Occipital lobe (tissue), 1 donor: ENCODE measurements at regions not wholly inside any gene's neighbourhood (a gene's known extent, or its start where the extent isn't known, plus 50 kb on each side); places are given as distances from the start of the nearest gene placed in this dataset.
A peak's percentile ranks its signal among the peaks of the same experiment; 100 is the strongest.

Source experiments
- DNase-seq: peaks from one replicate; lab custom pipeline; 2025; lab: John Stamatoyannopoulos, UW

GRCh38 chr3:180092889-180093288 lies 56.2 kb upstream of the PEX5L start:
- DNase-seq, result no peak

- no peak for DNase-seq
Observed at GRCh38 chr3:180093535-180093934, 56.8 kb upstream of the PEX5L start.

GRCh38 chr3:180097626-180098025 lies 60.9 kb upstream of the PEX5L start:
- DNase-seq, result no peak

GRCh38 chr3:180102134-180102533 lies 65.4 kb upstream of the PEX5L start:
- DNase-seq, result no peak

GRCh38 chr3:180102604-180103003 lies 65.9 kb upstream of the PEX5L start:
- DNase-seq, result no peak

GRCh38 chr3:180116203-180116602 lies 79.5 kb upstream of the PEX5L start:
- DNase-seq, result no peak

- DNase-seq, result no peak
Observed at GRCh38 chr3:180116658-180117057, 79.9 kb upstream of the PEX5L start.

- DNase-seq, result no peak
Observed at GRCh38 chr3:180117381-180118163, 80.8 kb upstream of the PEX5L start.

- DNase-seq, result no peak
Observed at GRCh38 chr3:180119567-180119966, 82.8 kb upstream of the PEX5L start.

- no peak for DNase-seq
Observed at GRCh38 chr3:180123928-180124327, 87.2 kb upstream of the PEX5L start.

- no peak for DNase-seq
Observed at GRCh38 chr3:180131169-180131568, 94.4 kb upstream of the PEX5L start.

- no peak for DNase-seq
Observed at GRCh38 chr3:180135101-180135500, 98.4 kb upstream of the PEX5L start.

GRCh38 chr3:180138871-180139270 lies 102.1 kb upstream of the PEX5L start:
- DNase-seq, result no peak

- DNase-seq, result no peak
Observed at GRCh38 chr3:180142041-180142440, 105.3 kb upstream of the PEX5L start.

GRCh38 chr3:180142472-180142871 lies 105.7 kb upstream of the PEX5L start:
- DNase-seq, result no peak

GRCh38 chr3:180161770-180162169 lies 125.0 kb upstream of the PEX5L start:
- DNase-seq, result no peak

GRCh38 chr3:180175572-180175971 lies 138.8 kb upstream of the PEX5L start:
- no peak for DNase-seq

GRCh38 chr3:180176059-180176458 lies 139.3 kb upstream of the PEX5L start:
- DNase-seq, result no peak

- no peak for DNase-seq
Observed at GRCh38 chr3:180177255-180177654, 140.5 kb upstream of the PEX5L start.

GRCh38 chr3:180179562-180179961 lies 142.8 kb upstream of the PEX5L start:
- DNase-seq, result no peak

- DNase-seq, result no peak
Observed at GRCh38 chr3:180180795-180181194, 144.1 kb upstream of the PEX5L start.

- DNase-seq, result no peak
Observed at GRCh38 chr3:180181387-180181786, 144.7 kb upstream of the PEX5L start.

GRCh38 chr3:180183346-180183745 lies 146.6 kb upstream of the PEX5L start:
- DNase-seq, result no peak

GRCh38 chr3:180184816-180185215 lies 148.1 kb upstream of the PEX5L start:
- peak; percentile 6 for DNase-seq
